GM19328 (cell line): ENCODE measurements at regions not wholly inside any gene's neighbourhood (a gene's known extent, or its start where the extent isn't known, plus 50 kb on each side); places are given as distances from the start of the nearest gene placed in this dataset.

Experiments used
- ATAC-seq: cut with Tn5 transposase; IDR thresholded peaks from one replicate; pipeline ENCODE4 v1.9.1; 2021; ENCODE audit warnings: mild to moderate bottlenecking, moderate library complexity; ENCODE audit not compliant: unreplicated experiment

GRCh38 chr9:90948156-90948555 lies 146.5 kb downstream of the SYK start:
- no peak for ATAC-seq

- no peak for ATAC-seq
Observed at GRCh38 chr9:90950600-90950999, 149.0 kb downstream of the SYK start.

GRCh38 chr9:90953200-90953599 lies 151.6 kb downstream of the SYK start:
- ATAC-seq, result no peak

GRCh38 chr9:90953805-90954204 lies 152.2 kb downstream of the SYK start:
- no peak for ATAC-seq

GRCh38 chr9:90956026-90956810 lies 154.6 kb downstream of the SYK start:
- no peak for ATAC-seq

- no peak for ATAC-seq
Observed at GRCh38 chr9:90958328-90958727, 156.7 kb downstream of the SYK start.

GRCh38 chr9:90960941-90961340 lies 159.3 kb downstream of the SYK start:
- no peak for ATAC-seq

GRCh38 chr9:90961375-90961774 lies 159.8 kb downstream of the SYK start:
- no peak for ATAC-seq

- ATAC-seq, result no peak
Observed at GRCh38 chr9:90964101-90965020, 162.7 kb downstream of the SYK start.

GRCh38 chr9:90965226-90966030 lies 163.8 kb downstream of the SYK start:
- ATAC-seq, result no peak

GRCh38 chr9:90966031-90966290 lies 164.3 kb downstream of the SYK start:
- ATAC-seq, result no peak

GRCh38 chr9:90966480-90967144 lies 165.0 kb downstream of the SYK start:
- no peak for ATAC-seq

GRCh38 chr9:90967145-90967538 lies 165.5 kb downstream of the SYK start:
- ATAC-seq, result no peak

- no peak for ATAC-seq
Observed at GRCh38 chr9:90969021-90969675, 167.5 kb downstream of the SYK start.

- ATAC-seq, result no peak
Observed at GRCh38 chr9:90970608-90971007, 169.0 kb downstream of the SYK start.

- no peak for ATAC-seq
Observed at GRCh38 chr9:90972057-90972456, 170.4 kb downstream of the SYK start.

GRCh38 chr9:90974016-90974415 lies 172.4 kb downstream of the SYK start:
- no peak for ATAC-seq

- no peak for ATAC-seq
Observed at GRCh38 chr9:90974643-90975245, 173.1 kb downstream of the SYK start.

- ATAC-seq, result no peak
Observed at GRCh38 chr9:90975781-90976538, 174.3 kb downstream of the SYK start.
